Medulla oblongata (tissue), 1 donor: ENCODE measurements at regions not wholly inside any gene's neighbourhood (a gene's known extent, or its start where the extent isn't known, plus 50 kb on each side); places are given as distances from the start of the nearest gene placed in this dataset.

ENCODE experiments used
- DNase-seq: peaks from one replicate; pipeline ENCODE4 v3.0.0-alpha.2; 2015; ENCODE audit errors: extremely low spot score

GRCh38 chr1:209012443-209013196 lies 570.9 kb upstream of the CAMK1G start:
- DNase-seq = no peak

- no peak for DNase-seq
These were observed 568.4 kb upstream of the CAMK1G start for GRCh38 chr1:209015092-209015491.

- DNase-seq = no peak
These were observed 561.9 kb upstream of the CAMK1G start for GRCh38 chr1:209021622-209022021.

GRCh38 chr1:209023790-209024189 lies 559.7 kb upstream of the CAMK1G start:
- DNase-seq = no peak

- DNase-seq = no peak
These were observed 553.8 kb upstream of the CAMK1G start for GRCh38 chr1:209029737-209030136.

GRCh38 chr1:209030454-209031167 lies 552.9 kb upstream of the CAMK1G start:
- no peak for DNase-seq

- DNase-seq = no peak
These were observed 546.5 kb upstream of the CAMK1G start for GRCh38 chr1:209037064-209037463.

GRCh38 chr1:209038316-209038715 lies 545.2 kb upstream of the CAMK1G start:
- no peak for DNase-seq

GRCh38 chr1:209038735-209039134 lies 544.8 kb upstream of the CAMK1G start:
- DNase-seq = no peak

- DNase-seq = no peak
These were observed 543.2 kb upstream of the CAMK1G start for GRCh38 chr1:209040351-209040750.

GRCh38 chr1:209041927-209042326 lies 541.6 kb upstream of the CAMK1G start:
- DNase-seq = no peak

GRCh38 chr1:209042413-209042812 lies 541.1 kb upstream of the CAMK1G start:
- DNase-seq = no peak

GRCh38 chr1:209045331-209046057 lies 538.0 kb upstream of the CAMK1G start:
- no peak for DNase-seq

GRCh38 chr1:209046058-209046417 lies 537.5 kb upstream of the CAMK1G start:
- no peak for DNase-seq

GRCh38 chr1:209046935-209047334 lies 536.6 kb upstream of the CAMK1G start:
- no peak for DNase-seq

GRCh38 chr1:209048941-209049669 lies 534.4 kb upstream of the CAMK1G start:
- no peak for DNase-seq

GRCh38 chr1:209051570-209051969 lies 531.9 kb upstream of the CAMK1G start:
- no peak for DNase-seq

- no peak for DNase-seq
These were observed 529.9 kb upstream of the CAMK1G start for GRCh38 chr1:209053587-209053986.

- DNase-seq = no peak
These were observed 526.4 kb upstream of the CAMK1G start for GRCh38 chr1:209057083-209057482.

- no peak for DNase-seq
These were observed 525.6 kb upstream of the CAMK1G start for GRCh38 chr1:209057901-209058300.

- DNase-seq = no peak
These were observed 524.1 kb upstream of the CAMK1G start for GRCh38 chr1:209059376-209059775.

GRCh38 chr1:209059981-209060380 lies 523.5 kb upstream of the CAMK1G start:
- DNase-seq = no peak
